AG09319 (cell line): ENCODE measurements at regions not wholly inside any gene's neighbourhood (a gene's known extent, or its start where the extent isn't known, plus 50 kb on each side); places are given as distances from the start of the nearest gene placed in this dataset.

Experiments used
- DNase-seq: peaks from one replicate; pipeline ENCODE4 v3.0.0-alpha.2; 2010; ENCODE audit warnings: low read depth; ENCODE audit errors: extremely low read depth
- TF ChIP-seq, protein P1 (sequence below): IDR thresholded peaks from 2 replicates; pipeline ENCODE4 v1.5.1; 2011; ENCODE audit warnings: low read depth, mild to moderate bottlenecking, inconsistent platforms, low read length, moderate library complexity

DNA sequence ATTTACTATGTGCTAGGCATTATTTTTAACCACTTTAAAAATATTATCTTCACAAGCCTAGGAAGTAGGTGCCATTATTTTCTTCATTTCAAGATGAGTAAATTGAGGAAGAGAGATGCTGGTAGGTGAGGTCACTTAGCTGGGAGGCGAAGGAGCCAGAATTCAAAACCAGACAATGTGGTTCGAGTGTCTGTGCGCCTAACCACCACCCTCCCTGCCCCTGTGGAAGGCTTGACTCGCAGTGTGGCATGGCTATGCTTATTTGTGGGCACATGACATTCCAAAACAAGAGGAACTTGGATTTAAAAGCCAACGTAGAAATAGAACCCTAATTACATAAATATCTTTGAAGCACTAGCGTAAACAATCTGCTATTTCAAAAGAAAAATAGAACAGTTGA is 226.6 kb upstream of the PITX2 start:
- DNase-seq: no peak
- TF ChIP-seq, protein P1, sequence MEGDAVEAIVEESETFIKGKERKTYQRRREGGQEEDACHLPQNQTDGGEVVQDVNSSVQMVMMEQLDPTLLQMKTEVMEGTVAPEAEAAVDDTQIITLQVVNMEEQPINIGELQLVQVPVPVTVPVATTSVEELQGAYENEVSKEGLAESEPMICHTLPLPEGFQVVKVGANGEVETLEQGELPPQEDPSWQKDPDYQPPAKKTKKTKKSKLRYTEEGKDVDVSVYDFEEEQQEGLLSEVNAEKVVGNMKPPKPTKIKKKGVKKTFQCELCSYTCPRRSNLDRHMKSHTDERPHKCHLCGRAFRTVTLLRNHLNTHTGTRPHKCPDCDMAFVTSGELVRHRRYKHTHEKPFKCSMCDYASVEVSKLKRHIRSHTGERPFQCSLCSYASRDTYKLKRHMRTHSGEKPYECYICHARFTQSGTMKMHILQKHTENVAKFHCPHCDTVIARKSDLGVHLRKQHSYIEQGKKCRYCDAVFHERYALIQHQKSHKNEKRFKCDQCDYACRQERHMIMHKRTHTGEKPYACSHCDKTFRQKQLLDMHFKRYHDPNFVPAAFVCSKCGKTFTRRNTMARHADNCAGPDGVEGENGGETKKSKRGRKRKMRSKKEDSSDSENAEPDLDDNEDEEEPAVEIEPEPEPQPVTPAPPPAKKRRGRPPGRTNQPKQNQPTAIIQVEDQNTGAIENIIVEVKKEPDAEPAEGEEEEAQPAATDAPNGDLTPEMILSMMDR: no peak

DNA sequence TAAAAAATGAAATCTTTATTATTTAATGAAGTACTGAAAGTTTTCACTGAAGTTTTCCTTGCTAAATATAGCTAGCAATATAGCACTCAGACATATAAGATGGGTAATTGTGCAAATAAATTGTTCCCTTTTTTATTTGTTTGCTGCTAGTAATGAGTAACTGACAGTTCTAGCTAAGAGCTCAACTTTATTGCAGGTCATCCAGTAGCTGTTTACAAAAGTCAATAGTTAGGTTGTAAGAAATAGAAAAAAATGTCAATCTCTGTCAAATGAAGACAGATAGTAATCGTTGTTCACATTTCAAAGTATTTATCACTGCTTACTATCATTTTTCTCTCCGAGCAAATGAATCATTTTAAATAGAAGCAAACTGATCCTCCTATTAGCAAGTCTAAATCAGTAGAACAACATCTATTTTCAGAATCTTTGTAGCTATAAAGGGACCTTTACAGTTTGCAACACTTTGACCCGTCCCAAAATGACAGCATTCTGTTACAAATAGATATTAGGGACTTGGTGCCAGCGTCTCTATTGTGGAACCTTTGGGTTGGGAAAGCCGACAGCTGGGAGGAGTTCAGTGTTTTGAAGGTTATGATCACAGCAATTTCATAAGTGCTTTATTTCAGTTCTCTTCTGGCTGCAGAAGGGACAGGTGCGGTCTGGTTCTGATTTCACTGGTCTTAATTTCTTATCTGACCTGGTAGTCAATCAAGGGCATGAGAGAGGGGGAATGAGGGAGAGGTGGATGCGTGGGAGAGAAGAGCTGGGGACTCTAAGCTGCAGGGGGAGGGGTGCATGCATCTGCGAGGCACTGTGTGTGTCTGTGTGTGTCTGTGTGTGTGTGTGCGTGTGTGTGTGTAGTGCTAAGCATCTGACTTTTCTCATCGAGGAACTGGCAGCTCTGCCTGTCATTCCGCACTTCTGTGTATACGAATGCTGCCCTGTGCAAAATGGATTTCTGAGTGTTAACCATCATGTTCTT is 227.9 kb upstream of the PITX2 start:
- TF ChIP-seq, protein P1: no peak
- no peak for DNase-seq

DNA sequence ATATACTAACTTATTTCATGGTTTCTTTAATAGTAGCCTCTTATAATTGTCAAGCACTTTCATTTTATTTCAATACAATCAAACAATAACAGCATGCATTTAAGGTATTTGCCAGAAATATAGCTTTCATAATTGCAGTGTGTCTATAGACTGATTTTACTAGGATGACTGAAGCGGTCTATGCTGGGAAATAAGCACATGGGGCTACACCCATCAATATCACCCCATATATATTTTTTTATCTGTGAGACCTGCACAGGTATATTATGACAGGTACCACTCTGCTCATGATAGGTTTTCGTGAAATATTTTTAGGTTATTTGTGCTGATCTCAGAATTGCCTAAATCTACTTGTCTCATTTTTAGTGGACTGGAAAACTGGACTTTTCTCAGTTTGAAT is 229.1 kb upstream of the PITX2 start:
- no peak for DNase-seq
- TF ChIP-seq, protein P1: no peak

DNA sequence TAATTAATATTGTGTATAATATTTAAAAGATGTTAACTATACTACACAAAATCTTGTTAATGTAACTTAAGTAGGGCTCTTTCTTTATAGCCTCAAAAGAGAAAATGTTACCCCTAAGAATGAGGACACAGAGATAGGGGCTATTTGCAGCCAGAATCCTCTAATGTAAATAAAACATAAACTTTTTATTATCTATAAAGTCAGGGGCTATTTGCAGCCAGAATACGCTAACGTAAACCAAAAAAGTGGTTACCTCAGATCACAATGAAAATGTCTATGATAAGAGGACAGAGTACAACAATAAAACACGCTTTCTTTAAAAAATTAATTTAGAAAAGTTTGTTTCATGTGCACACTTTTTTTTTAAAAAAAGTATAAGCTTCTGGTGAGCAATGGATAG is 229.9 kb upstream of the PITX2 start:
- TF ChIP-seq, protein P1: no peak
- DNase-seq: no peak

DNA sequence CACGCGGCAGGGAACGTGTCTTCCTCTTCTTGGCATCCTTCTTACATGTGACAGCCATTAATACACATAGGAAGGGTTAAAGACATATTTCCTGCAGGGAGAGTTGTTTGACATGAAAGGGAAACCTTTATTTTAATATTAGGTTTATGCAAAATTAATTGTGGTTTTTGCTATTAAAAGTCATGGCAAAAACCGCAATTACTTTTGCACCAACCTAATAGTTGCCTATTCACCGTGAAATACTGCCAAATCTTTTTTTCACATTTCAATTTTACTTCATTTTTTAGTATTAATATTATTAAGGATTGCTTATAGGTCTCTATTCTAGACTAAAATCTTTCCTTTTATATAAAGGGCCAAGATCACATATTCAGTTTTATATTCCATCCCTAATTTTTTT is 230.4 kb upstream of the PITX2 start:
- TF ChIP-seq, protein P1: no peak
- no peak for DNase-seq

DNA sequence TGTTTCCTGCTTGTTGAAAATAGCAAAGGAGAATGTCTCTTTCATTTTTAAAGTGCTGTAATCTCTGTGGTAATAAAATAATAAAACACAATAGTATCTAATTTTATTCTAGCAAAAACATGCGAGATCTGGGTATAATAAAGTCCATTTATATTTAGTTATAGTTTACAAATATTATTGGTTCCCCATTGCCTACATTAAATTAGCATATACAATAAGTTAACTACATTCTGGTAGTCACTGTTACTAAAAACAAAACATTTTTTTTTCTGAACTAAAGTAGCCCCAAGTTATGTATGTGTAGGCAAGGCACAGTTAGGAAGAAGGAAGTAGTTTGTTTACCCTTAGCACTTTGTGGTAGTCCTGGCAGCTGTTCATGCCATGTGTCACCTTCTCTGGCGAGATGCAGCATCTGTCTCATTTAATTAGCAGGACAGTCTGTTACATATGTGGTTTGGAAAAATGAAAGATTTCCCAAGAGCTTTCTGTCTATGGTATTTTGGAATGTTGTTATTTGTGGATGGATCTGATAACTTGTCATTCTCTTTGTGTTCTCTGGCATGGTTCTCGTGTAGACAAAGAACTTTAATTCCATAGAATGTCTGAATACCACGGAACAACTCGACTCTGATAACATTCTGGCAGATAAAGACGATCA is 231.3 kb upstream of the PITX2 start:
- TF ChIP-seq, protein P1: no peak
- peak; percentile 45 for DNase-seq

DNA sequence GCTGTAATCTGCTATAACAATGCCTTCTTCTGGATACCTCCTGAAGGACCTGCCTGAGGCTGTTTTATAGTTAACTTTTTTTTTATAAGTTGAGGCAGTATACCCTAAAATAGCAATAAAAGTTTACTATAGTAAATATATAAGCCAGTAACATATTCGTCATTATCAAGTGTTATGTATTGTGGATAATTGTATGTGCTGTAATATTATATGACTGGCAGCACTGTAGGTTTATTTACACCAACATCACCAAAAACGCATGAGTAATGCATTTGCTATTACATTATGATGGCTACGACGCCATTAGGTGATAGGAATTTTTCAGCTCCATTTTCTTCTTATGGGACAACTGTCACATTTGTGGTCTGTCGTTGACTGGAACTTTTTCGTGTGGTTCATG is 237.2 kb upstream of the PITX2 start:
- DNase-seq: no peak
- TF ChIP-seq, protein P1: no peak
